HG02798 (cell line): ENCODE measurements at regions not wholly inside any gene's neighbourhood (a gene's known extent, or its start where the extent isn't known, plus 50 kb on each side); places are given as distances from the start of the nearest gene placed in this dataset.

ENCODE experiments used
- ATAC-seq: cut with Tn5 transposase; IDR thresholded peaks from one replicate; pipeline ENCODE4 v1.9.1; 2021; ENCODE audit warnings: mild to moderate bottlenecking; ENCODE audit not compliant: unreplicated experiment, poor library complexity

DNA sequence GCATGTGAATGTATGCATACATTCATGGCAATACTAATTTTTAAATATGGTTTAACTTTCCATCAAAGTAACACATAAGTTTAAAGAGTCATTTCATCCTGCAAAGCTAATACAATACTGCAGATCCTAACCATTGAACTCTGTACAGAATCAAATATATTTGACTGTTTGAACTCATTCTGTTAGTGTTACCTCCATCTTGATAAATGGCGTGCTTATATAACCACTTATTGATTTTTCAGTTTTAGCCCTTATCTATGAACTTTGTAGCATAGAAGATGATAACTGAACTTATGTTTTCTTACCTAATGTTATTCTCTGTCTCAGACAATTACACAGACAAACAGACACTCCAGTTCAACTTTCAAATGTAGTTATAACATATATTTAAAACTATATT lies 731.0 kb upstream of the LRATD1 start:
- no peak for ATAC-seq

DNA sequence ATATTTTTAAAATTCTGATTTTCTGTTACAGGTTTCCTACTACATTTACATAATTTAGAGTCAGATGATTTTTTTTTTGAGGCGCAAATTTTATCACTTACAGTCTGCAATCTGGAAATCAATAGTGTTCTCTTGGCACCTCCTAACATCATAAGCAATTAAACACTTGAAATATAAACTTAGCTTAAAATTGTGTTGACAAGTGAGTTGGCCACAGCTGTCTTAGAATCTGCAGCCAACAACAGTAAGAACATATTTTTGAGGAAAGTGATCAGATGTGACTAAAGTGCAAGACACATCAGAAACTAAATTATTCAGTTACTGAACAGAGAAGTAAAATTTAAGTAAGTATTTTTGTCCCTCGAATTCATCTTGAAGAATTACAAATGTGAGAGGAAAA lies 726.7 kb upstream of the LRATD1 start:
- no peak for ATAC-seq

DNA sequence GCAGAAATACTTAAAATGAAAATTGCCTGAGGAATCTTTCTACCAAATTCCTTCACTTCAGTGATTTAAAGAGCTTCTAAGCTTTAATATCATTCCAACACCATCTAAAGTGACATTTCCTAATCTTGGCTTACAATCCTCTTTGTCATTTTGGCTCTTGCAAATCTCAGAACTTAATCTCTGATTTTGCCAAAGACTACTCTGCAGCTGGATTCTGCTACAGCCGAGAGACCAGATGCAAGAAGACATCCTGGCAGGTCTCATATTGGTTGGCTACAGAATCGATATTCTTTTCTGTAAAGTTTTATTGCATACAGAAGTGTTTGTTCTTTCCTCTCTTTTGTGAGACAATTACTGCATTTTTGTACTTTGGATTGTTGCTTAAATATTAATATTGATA lies 716.5 kb upstream of the LRATD1 start:
- no peak for ATAC-seq

DNA sequence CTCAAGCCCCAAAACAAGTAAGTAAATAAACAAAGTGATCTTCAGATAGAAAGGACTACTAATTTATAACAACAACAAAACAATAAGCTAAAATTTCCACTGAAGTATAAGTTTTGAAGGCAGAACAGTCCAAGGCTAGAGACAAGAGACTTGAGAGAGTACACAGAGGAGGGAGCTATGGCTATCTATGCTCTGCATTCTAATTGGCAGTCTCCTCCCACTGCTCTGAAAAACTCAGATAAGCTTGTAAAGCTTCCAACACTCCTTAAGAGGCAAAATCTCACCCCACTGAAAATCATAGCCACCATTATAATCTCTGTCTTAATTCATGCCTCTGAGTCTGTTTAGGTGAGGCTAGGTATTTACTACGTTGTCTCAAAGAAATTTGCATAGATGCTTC lies 714.6 kb upstream of the LRATD1 start:
- no peak for ATAC-seq

DNA sequence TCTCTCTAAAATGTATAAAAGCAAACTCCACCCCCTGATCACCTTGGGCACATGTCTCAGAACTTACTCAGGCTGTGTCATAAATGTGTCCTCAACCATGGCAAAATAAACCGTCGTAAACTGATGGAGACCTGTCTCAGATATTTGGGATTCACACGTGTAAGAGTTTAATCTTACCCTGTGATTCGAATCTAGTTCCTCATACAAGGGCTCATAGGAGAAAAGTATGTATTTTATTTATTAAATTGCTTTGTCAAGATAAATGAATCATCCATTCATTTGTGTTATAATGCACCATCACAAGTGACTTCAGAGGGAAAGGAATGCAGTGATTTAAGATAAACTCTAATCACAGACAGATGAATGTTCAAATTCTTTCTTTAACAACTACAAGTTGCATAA lies 712.5 kb upstream of the LRATD1 start:
- no peak for ATAC-seq

DNA sequence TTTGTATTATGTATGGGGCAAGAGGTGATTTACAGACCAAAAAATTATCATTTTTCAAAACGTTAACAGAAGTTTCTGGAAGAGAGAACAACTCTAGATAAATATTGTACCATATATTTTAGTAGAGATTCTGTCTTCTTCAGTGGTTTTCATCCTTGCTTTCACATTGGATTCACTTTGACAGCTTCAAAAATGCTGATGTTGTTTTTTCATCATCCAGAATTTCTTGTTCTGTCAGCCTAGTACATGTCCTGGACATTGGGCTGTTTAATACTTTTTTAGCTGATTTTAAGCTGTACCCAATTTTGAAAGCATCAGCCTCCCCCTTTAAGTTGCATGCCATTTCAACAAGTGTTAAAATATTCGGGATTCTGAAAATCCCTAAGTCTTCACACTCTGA lies 711.3 kb upstream of the LRATD1 start:
- ATAC-seq = no peak

DNA sequence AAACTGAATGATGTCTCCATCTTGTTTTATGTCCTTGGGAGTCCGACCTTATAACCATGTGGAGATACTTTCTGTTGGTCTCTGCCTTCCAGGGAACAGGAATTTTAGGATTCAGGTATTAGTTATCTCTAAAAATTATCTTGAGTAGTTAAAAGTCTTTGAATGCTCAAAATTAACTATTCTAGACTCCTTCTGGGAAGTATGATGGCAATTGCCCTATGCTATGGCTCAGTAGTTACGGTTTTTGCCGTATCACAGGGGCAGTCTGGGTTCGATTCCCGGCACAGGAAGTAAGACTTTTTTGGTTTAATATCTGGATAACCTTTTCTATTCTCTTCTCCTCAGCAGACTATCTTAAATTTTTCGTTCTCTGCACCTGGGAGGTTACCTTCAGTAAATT lies 708.7 kb upstream of the LRATD1 start:
- no peak for ATAC-seq

DNA sequence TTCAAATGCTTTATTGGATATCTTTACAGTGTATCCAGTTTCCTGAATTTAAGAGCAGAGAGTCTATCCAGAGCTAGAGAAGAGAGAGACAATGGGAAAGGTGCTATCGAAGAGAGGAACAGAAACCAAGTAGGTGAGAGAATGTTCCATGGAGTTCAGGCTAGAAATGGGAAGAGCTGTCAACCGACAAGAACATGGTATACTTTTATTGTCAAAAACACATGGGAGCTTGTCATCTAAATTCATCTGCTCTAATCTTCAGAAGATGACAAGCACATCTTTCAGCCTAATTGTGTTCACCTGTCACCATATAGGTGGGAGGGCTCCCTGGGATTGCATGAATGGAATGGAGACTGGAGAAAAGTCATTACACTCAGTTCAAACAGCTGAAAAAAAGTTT lies 690.4 kb upstream of the LRATD1 start:
- ATAC-seq = no peak

DNA sequence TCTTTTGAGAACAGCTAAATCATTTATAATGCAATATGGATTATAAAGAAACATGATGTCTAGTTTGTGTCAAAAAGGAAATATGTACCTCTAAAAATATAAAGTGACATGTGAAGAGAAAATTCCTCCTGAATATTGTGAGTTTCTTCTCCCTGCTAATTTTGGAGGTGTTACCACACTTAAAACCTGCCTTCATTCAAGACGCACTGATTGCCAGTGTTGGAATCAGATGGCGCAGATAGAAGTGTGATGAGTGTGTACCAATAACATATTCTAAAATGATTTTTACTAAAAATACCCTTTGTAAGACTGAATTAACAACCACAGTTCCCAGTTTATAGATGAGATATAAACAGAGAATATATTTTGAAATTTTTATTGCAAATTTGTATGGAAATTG lies 681.8 kb upstream of the LRATD1 start:
- ATAC-seq = no peak

DNA sequence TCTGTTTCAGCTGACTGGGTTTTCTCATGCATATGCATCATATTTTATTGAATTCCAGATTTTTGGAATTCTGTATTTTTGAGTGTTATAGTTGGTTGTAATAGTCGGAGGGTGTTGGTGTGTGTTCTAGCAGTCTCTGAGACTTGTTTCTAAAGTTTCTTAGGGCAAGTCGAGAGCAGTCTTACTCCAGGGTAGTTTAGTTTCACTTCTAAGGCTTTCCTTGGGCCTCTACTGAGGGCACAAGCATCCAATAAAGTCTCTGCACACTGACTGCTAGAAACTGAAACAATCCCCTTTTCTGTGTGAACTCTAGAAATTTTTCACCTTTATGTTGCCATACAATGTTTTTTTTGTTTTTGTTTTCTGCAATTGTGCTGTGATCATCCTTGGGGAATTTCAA lies 663.7 kb upstream of the LRATD1 start:
- ATAC-seq = no peak

DNA sequence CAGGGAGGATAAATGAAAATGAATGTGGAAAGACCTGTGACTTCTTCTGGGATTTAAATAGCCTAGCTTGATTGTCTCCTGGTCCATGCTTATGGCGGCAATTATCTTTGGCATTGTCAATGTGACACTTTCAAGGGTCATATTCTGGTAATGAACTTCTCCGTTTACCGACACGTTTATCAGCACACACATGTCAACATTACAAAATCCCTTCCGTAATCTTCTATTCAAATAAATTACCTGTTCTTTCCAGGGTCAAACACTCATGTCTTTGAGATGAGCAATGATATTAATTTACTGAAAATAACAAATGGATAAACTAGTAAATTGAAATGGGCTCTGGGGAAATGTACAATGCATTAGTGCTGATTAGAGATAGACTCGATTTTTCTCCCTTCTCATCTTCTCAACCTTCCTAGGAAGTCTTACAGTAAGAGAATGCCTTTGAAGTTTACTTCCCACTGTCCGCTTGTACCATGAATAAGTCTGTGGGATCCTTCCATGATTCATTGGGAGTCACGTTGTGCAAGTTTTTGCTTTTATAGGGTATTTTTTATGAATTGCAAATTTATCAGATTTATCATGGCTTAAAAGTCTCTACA lies 646.3 kb upstream of the LRATD1 start:
- no peak for ATAC-seq

DNA sequence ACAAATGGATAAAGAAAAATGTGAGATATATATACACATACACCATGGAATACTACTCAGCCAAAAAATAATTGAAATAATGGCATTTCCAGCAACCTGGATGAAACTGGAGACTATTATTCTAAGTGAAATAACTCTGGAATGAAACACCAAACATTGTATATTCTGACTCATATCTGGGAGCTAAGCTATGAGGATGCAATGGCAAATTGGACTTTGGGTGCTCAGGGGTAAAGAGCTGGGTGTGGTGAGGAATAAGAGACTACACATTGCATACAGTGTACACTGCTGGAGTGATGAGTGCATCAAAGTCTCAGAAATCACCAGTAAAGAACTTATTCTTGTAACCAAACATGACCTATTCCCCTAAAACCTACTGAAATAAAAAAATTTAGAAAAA lies 636.0 kb upstream of the LRATD1 start:
- ATAC-seq = no peak

DNA sequence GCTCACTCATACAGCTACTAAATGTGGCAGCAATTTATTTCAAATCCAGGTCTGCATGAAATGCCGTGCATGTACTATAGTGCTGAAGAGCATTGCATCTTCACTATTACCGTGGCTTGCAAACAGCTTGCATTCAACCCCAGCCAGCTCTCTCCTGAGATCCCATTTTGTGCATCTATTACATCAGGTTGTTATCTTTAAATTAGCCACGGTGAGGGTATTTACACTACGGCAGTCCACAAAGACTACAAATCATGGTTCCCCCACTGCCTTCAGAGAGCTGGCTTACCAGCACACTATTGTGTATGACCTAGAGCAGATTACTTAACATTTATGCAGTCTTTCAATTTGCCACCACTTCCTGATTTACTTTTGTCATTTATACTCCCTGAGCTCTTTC lies 621.3 kb upstream of the LRATD1 start:
- no peak for ATAC-seq

DNA sequence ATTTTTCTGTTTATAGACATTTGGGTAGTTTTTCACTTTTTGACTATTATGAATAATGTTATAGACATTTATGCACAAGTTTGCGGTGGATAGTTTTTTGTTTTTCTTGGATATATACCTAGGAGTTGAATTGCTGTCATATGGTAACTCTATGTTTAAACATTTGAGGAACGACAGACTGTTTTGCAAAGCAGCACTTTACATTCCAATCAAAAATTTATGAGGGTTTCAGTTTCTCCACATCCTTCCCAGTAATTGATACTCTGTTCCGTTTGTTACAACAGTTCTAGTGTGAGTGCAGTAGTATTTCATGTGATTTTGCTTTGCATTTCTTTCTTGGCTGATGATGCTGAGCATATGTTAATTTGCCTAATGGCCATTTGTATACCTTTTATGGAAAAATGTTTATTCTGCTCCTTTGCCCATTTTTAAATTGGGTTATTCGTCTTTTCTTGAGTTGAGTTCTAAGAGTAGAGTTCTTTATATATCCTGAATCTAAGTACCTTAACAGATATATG lies 617.3 kb upstream of the LRATD1 start:
- ATAC-seq = no peak

DNA sequence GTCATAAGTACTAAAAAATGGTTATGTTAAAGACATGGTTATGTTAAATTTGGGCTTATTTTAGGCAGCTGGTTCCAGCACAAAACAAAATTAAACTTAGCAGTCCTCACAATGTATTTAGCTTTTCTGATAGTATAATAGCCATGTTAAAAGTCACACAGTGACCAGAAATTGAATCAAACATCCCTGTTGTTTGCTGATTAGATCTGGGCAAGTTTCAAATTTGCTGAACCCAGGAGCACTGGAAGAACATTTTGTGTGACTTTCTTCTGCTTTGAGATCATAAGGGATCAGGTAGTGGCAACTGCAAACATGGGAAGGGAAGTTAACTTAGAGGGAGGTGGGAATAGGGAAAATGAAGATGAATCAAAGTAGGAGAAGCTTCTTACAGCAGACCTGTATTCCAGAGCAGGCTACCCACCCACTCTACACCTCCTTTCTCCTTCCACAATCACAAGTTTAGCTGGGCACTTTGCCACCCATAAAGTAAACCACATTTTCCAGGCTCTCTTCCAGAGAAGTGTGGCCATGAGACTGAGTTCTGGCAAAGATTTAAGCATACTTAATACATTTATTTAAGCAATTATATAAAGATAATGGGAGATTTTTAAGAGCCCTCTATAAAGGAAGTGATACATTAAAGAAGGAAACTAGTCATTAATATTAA lies 616.1 kb upstream of the LRATD1 start:
- no peak for ATAC-seq

DNA sequence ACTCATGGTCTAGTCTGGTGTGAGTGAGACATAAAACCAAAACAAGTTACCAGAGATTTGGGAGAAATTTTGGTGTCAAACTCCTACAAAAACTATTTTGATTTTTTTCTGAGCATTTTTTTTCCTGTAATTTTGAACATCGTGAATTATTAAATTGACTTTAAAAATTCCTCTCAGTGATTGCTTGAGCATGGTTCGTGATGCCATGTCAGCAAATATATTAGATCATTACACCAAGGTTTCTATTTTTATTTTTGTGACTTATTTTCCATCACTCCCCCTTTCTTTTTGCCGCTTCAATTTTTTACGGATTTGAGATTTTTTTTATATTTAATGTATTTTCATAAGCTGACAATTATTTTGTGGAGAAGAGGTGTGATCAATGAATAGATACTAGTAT lies 613.9 kb upstream of the LRATD1 start:
- no peak for ATAC-seq

DNA sequence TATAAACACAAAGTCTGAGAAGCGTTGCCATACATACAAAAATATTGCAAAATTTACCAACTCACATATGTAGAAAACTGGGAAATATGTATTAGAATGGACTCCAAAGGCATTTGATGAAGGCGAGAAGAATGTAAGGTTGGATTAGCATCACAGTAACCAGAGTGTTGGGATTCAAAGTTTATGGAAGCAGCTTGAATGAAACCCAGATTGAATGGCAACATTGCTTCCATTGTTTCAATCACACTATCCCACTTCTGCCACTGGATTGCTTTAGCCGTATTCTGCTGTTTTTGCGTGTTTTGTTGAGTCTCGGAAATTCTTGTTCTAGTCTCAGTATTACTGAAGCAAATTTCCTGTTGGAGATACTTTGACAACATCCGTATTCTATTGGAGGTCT lies 609.0 kb upstream of the LRATD1 start:
- ATAC-seq = no peak

DNA sequence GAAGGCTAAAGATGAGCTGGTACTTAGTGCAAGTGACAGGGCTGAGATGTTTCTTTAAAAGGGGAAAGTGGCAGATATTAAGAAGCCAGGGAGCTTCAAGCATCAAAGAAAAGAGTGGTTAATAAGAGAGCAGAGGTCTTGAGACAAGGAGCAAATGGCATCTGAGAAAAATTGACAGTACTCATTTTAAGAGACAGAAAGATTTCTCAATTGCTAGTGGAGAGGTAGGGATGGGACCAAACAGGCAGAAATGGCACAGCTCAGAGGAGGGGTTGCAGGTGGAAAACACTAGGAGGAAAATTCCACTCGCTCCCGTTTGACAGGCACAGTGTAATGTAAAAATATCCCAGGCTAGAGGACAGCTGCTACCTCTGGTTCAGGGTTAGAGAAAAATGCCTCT lies 593.4 kb upstream of the LRATD1 start:
- ATAC-seq = no peak

DNA sequence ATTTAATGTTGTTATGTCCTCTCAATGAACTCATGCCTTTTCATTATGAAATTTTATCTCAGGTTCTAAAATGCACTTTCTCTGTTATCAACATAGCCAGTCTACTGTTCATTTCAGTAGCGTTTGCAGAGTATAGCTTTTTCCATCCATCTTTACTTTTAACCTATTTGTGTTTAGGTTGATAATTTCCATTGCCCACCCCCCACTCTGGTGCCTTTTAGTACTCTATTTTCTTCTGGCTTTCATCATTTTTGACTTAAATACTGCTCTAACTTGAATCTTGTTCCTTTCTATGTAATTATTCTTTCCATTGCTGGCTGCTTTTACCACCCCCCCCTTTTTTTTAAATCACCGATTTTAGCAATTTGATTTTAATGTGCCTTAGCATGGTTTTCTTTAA lies 585.0 kb upstream of the LRATD1 start:
- ATAC-seq = no peak

DNA sequence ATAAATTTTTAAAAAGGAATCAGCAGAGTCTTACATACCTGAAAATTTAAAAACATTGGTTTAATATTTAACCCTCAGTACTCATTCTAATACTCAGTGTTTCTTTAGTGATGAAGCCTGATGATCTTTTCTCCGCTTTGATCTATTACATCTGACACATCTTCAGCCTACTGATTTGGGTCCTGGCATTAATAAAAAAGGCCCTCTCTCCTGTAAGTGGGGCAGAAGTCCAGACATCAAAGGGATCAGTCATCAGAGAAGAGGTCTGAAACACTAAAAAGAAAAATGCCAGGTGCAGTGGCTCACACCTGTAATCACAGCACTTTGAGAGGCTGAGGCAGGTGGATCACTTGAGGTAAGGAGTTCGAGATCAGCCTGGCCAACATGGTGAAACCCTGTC lies 581.1 kb upstream of the LRATD1 start:
- no peak for ATAC-seq

DNA sequence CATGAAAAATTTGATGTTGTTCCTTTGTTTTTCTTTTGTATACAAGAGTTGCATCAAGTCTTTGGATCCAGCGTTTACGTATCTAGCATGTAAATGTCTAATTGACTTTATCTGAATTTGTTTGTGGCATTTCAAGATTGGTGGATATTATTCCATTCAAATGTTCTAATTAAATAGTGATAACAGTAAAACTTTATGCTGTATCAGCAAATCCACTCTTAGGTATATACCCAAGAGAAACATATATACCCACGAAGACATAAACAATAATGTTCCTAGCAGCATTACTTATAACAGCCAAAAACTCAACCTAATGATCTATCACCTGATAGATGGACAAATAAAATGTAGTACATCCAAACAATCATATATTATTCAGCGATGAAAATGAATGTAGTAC lies 579.4 kb upstream of the LRATD1 start:
- no peak for ATAC-seq

DNA sequence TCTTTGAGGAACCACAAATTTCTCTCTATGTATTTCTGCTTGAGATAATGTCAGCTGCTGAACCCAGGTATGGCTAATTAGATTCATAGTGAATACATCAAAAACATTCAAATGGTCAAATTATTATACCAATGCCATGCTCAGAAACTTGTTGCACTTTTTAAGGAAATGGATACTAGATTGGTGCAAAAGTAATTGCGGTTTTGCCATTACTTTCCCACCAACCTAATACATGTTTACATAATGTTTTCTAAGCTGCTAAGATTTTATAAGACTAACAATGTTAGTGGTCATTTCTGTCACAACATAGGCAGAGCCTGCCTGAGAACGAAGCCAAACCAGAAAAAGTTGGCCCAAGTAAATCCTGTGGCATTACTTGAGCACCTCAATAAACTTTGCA lies 568.2 kb upstream of the LRATD1 start:
- no peak for ATAC-seq
